ENCODE measurements at regions not wholly inside any gene's neighbourhood (a gene's known extent, or its start where the extent isn't known, plus 50 kb on each side); places are given as distances from the start of the nearest gene placed in this dataset.
"Not testable (repeated sequence)": the region's sequence is repeated elsewhere in the genome, so short reads cannot be mapped to it uniquely, and the experiment has no call there.

GRCh38 chr7:80040752-80041151 is 93.9 kb upstream of the GNAI1 start:
- in situ Hi-C loops (cut with MboI; ENCODE audit: low pct_unique_long_range_greater_than_20kb in 2 of 9, low sequenced_read_pairs in 9 of 9, unreplicated experiment in 9 of 9): no loop called here
- H3K4me1 ChIP-seq (replicated peaks in 1 of 2): peaks cover 0 to 4% of the 10 kb centered on the region in 2 donors
- ATAC-seq (replicated peaks in 6 of 8): no peak
- H3K4me3 ChIP-seq: no peak overlapping the region
- H3K27ac ChIP-seq: no peak overlapping the region
- WGBS, 10 experiments: 0 to 76% (median 38%) methylated on average over 1 to 3 of the region's 3 CpGs; no CpG with 5 or more reads in 1 of the 10 experiments

GRCh38 chr7:80040335-80040734 is 94.3 kb upstream of the GNAI1 start:
- in situ Hi-C loops (cut with MboI; ENCODE audit: low pct_unique_long_range_greater_than_20kb in 2 of 9, low sequenced_read_pairs in 9 of 9, unreplicated experiment in 9 of 9): no loop called here
- Histone ChIP-seq H3K4me1 (replicated peaks in 1 of 2) (peaks cover 0 to 4% of the 10 kb centered on the region in 2 donors), H3K27ac (no peak overlapping the region), H3K4me3 (no peak overlapping the region)
- no peak for ATAC-seq (replicated peaks in 6 of 8)
- 17 to 100% (median 70%) methylated on average over 1 to 2 of the region's 2 CpGs for WGBS, 10 experiments

DNA sequence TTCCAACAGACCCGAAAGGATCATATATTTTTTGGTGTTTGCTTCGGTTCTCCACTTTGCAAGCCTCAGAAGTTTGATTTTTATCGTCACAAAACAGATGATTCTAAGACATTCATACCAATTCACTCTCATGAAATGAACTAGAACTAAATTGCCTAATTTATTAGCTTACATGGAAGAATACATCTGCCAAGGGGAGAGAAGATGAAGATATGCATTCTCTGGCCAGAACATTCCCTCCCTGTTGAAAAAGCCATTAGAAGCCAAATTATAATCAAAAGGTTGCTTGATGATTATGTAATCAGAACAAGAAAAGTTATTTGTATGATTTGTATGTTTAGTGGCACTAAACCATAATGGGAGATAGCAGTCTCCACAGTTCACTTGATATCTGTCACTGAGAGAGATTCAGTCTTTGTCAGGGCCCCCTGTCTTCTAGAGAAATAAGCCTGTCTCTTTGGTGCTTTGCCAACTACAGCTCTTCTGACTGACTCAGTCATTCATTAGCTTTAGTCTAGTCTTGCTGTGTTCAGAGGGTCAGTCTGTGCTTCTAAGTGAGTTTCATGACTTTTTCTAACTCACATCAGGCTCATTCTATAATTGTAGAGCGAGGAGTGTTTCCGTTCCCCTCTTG is 95.3 kb upstream of the GNAI1 start:
- peaks cover 0 to 4% of the 10 kb centered on the region in 2 donors for H3K4me1 ChIP-seq (replicated peaks in 1 of 2)
- H3K4me3 ChIP-seq: no peak overlapping the region
- no peak overlapping the region for H3K27ac ChIP-seq
- ATAC-seq (replicated peaks in 6 of 8): peak in 4 of 8 experiments; percentile 33 to 73 (median 55)
- WGBS, 10 experiments: 0 to 100% (median 89%) methylated on average over 1 to 5 of the region's 5 CpGs
- in situ Hi-C loops (cut with MboI; ENCODE audit: low pct_unique_long_range_greater_than_20kb in 2 of 9, low sequenced_read_pairs in 9 of 9, unreplicated experiment in 9 of 9): no loop called here

DNA sequence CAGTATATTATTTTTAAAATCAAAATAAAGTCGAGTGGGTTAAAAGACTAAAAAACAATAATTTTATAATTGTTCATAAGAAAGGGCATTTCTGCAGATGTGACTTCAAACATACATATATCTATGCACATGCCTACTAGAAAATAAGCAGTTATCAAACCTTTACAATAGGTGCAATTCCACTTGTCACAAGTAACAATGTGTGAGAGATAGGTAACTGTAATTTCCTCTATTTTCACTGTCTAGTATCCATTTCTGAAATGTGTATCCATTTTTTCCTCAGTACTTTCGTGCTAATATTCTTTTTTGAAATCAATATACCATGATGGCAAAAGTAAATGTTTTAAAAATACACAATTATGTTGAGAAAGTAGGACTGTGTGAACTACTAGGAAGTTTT is 96.9 kb upstream of the GNAI1 start:
- Histone ChIP-seq H3K4me1 (replicated peaks in 1 of 2) (peaks cover 0 to 4% of the 10 kb centered on the region in 2 donors), H3K4me3 (no peak overlapping the region), H3K27ac (no peak overlapping the region)
- WGBS, 10 experiments: 4 to 100% (median 31%) methylated on average over 1 to 2 of the region's 2 CpGs; no CpG with 5 or more reads in 1 of the 10 experiments
- no peak for ATAC-seq (replicated peaks in 6 of 8)
- in situ Hi-C loops (cut with MboI; ENCODE audit: low pct_unique_long_range_greater_than_20kb in 2 of 9, low sequenced_read_pairs in 9 of 9, unreplicated experiment in 9 of 9): no loop called here

- no peak for ATAC-seq (replicated peaks in 6 of 8)
- no peak overlapping the region for H3K4me3 ChIP-seq
- H3K4me1 ChIP-seq (replicated peaks in 1 of 2): peaks cover 0 to 4% of the 10 kb centered on the region in 2 donors
- H3K27ac ChIP-seq: no peak overlapping the region
- 0 to 100% (median 52%) methylated on average over 1 to 2 of the region's 2 CpGs; no CpG with 5 or more reads in 1 of the 10 experiments for WGBS, 10 experiments
- in situ Hi-C loops (cut with MboI; ENCODE audit: low pct_unique_long_range_greater_than_20kb in 2 of 9, low sequenced_read_pairs in 9 of 9, unreplicated experiment in 9 of 9): no loop called here
These were observed 98.5 kb upstream of the GNAI1 start for GRCh38 chr7:80036107-80036506.

DNA sequence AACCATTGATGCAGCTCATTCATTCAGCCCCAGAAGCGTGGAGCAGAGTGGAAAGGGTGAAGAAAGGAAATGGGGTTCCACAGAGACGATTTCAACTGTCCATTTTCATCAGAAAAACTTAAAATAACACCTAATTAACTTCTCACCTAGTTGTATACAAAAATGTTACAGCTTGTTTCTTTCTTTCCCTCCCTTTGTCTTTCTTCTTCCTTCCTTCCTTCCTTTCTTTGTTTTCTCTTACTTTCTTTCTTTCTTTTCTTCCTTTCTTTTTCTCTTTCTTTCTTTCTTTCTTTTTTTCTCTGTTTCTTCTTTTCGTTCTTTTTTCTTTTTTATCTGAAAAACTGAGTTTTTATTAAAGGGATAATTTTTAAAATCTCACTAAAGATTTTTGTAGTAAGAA is 105.9 kb upstream of the GNAI1 start:
- H3K4me1 ChIP-seq (replicated peaks in 1 of 2): no peaks in the 10 kb centered on the region
- H3K27ac ChIP-seq: no peak overlapping the region
- H3K4me3 ChIP-seq: no peak overlapping the region
- in situ Hi-C loops (cut with MboI; ENCODE audit: low pct_unique_long_range_greater_than_20kb in 2 of 9, low sequenced_read_pairs in 9 of 9, unreplicated experiment in 9 of 9): loop anchor here in 2 of 9 experiments (10.0 kb wide), 2 partner anchors 224 to 734 kb away; no protein-coding TSS in a partner anchor
- WGBS, 10 experiments: 27 to 88% (median 74%) methylated on average over 2 to 3 of the region's 3 CpGs; no CpG with 5 or more reads in 1 of the 10 experiments
- no peak for ATAC-seq (replicated peaks in 6 of 8)

- in situ Hi-C loops (cut with MboI; ENCODE audit: low pct_unique_long_range_greater_than_20kb in 2 of 9, low sequenced_read_pairs in 9 of 9, unreplicated experiment in 9 of 9): loop anchor here in 2 of 9 experiments (10.0 kb wide), 2 partner anchors 223 to 733 kb away; no protein-coding TSS in a partner anchor
- Histone ChIP-seq H3K27ac (no peak overlapping the region), H3K4me3 (no peak overlapping the region), H3K4me1 (replicated peaks in 1 of 2) (no peaks in the 10 kb centered on the region)
- 66 to 100% (median 94%) methylated on average over 2 to 4 of the region's 4 CpGs; no CpG with 5 or more reads in 1 of the 10 experiments for WGBS, 10 experiments
- ATAC-seq (replicated peaks in 6 of 8): peak in 2 of 8 experiments; percentile 25 to 46
These were observed 106.9 kb upstream of the GNAI1 start for GRCh38 chr7:80027611-80028173.

GRCh38 chr7:80026766-80027165 is 107.9 kb upstream of the GNAI1 start:
- H3K27ac ChIP-seq: no peak overlapping the region
- in situ Hi-C loops (cut with MboI; ENCODE audit: low pct_unique_long_range_greater_than_20kb in 2 of 9, low sequenced_read_pairs in 9 of 9, unreplicated experiment in 9 of 9): loop anchor here in 2 of 9 experiments (10.0 kb wide), 2 partner anchors 222 to 732 kb away; no protein-coding TSS in a partner anchor
- H3K4me3 ChIP-seq: no peak overlapping the region
- no peaks in the 10 kb centered on the region for H3K4me1 ChIP-seq (replicated peaks in 1 of 2)
- no peak for ATAC-seq (replicated peaks in 6 of 8)
- 66 to 98% (median 87%) methylated on average over 2 to 4 of the region's 4 CpGs for WGBS, 10 experiments

GRCh38 chr7:80020277-80020676 is 114.4 kb upstream of the GNAI1 start:
- in situ Hi-C loops (cut with MboI; ENCODE audit: low pct_unique_long_range_greater_than_20kb in 2 of 9, low sequenced_read_pairs in 9 of 9, unreplicated experiment in 9 of 9): loop anchor here in 6 of 9 experiments (10.0 to 25.0 kb wide), 3 partner anchors 215 to 733 kb away; no protein-coding TSS in a partner anchor
- H3K4me3 ChIP-seq; H3K27ac ChIP-seq; H3K4me1 ChIP-seq (replicated peaks in 1 of 2): not testable (repeated sequence)
- ATAC-seq (replicated peaks in 6 of 8): peak in 1 of 8 experiments; percentile 41
- WGBS, 10 experiments: 100% methylated on average over 1 to 2 of the region's 5 CpGs; no CpG with 5 or more reads in 8 of the 10 experiments

GRCh38 chr7:80019809-80020207 is 114.8 kb upstream of the GNAI1 start:
- not testable (repeated sequence) for H3K27ac ChIP-seq; ATAC-seq (replicated peaks in 6 of 8); H3K4me1 ChIP-seq (replicated peaks in 1 of 2); H3K4me3 ChIP-seq
- in situ Hi-C loops (cut with MboI; ENCODE audit: low pct_unique_long_range_greater_than_20kb in 2 of 9, low sequenced_read_pairs in 9 of 9, unreplicated experiment in 9 of 9): loop anchor here in 6 of 9 experiments (10.0 to 25.0 kb wide), 3 partner anchors 215 to 733 kb away; no protein-coding TSS in a partner anchor
- 0 to 61% (median 48%) methylated on average over 1 to 3 of the region's 4 CpGs; no CpG with 5 or more reads in 7 of the 10 experiments for WGBS, 10 experiments

DNA sequence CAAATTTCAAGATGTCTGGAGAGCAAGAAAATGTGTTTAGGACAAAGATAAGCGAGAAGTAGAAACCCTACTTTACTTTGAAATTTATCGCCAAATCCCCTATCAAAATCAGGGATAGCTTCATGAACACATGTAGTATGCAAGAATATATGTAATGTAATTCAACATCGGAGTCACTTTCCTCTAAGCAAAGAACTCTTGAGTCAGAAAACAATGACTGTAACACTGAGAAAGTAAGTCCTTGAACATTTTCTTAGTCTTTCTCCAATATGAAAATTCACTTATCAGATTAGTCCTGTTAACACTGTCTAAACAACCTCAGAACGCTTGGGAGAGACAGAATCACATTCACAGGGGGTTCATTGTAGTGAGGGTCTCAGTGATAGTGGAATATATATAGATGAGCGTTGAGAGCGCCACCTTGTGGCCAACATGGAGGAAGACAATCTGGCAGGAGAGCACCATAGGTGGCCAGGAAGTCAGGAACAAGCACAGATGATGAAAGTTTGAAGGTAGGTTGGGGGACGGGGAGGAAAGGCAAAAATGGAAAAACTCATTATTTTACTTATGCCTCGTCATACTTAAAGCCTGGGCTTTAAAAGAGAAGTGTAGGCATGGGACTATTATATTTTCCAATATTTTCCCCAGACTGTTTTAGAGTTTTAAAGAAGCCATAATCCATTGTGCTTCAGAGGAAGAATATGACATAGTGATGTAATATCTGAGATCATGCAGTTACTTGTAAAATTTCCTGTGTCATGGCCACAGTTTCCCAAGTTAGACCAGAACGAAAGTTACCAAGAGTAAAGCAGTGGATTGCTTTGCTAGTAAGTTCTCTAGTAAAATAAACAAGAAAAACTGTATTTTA is 115.5 kb upstream of the GNAI1 start:
- ATAC-seq (replicated peaks in 6 of 8): peak; percentile 72 to 99 (median 86)
- no peaks in the 10 kb centered on the region for H3K4me1 ChIP-seq (replicated peaks in 1 of 2)
- H3K27ac ChIP-seq: no peak overlapping the region
- no peak overlapping the region for H3K4me3 ChIP-seq
- in situ Hi-C loops (cut with MboI; ENCODE audit: low pct_unique_long_range_greater_than_20kb in 2 of 9, low sequenced_read_pairs in 9 of 9, unreplicated experiment in 9 of 9): loop anchor here in 5 of 9 experiments (25.0 kb wide), 1 partner anchor 732 kb away; no protein-coding TSS in a partner anchor
- WGBS, 10 experiments: 26 to 61% (median 41%) methylated on average over 3 to 9 of the region's 9 CpGs

DNA sequence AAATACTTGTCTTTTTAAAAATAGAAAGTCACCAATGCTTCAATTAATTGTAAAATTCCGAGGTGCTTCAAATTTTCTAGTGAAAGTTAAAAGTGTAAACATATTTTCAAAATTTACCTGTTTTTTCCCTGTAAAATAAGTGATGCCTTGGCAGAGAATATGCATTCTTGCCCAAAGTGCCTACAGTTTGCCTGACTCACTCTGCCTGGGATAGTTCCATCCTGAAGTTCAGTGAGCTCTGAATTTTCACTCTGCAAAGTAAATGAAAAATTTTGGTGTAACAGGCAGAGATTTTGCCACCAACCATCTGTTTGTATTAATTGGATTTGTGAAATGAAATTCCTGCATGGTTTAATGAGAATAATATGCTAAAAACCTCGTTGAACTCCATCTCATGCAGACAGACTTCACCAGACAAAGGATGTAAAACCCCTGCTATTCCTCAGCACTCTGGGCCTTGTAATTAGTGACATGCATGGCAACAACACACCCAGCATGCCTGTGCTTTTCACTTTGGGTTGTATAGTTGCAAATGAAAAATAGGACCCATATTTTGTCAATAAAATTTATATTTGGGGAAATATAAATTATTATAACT is 117.4 kb upstream of the GNAI1 start:
- Histone ChIP-seq H3K4me3 (no peak overlapping the region), H3K27ac (no peak overlapping the region), H3K4me1 (replicated peaks in 1 of 2) (no peaks in the 10 kb centered on the region)
- WGBS, 10 experiments: 0 to 100% (median 52%) methylated on average over 1 to 2 of the region's 2 CpGs; no CpG with 5 or more reads in 1 of the 10 experiments
- in situ Hi-C loops (cut with MboI; ENCODE audit: low pct_unique_long_range_greater_than_20kb in 2 of 9, low sequenced_read_pairs in 9 of 9, unreplicated experiment in 9 of 9): loop anchor here in 5 of 9 experiments (25.0 kb wide), 1 partner anchor 730 kb away; no protein-coding TSS in a partner anchor
- ATAC-seq (replicated peaks in 6 of 8): no peak

Data from motor neuron (in vitro differentiated cells).